Liver (tissue), 3 donors: ENCODE measurements at regions not wholly inside any gene's neighbourhood (a gene's known extent, or its start where the extent isn't known, plus 50 kb on each side); places are given as distances from the start of the nearest gene placed in this dataset.

Source experiments
- EGR1 ChIP-seq, 2 donors: IDR thresholded peaks; 2 replicates each; pipeline ENCODE4 v1.6.1; 2016 to 2018; ENCODE audit warnings: antibody characterized with exemption in 2 of 2, low read depth in 2 of 2
- FOXA1 ChIP-seq: IDR thresholded peaks from 2 replicates; pipeline ENCODE4 v1.6.1; 2016; ENCODE audit warnings: antibody characterized with exemption
- GABPA ChIP-seq, 2 donors: IDR thresholded peaks in 1 of 2; conservative IDR thresholded peaks in 1 of 2; 2 replicates each; pipeline ENCODE4 v1.6.1; 2016; ENCODE audit warnings: antibody characterized with exemption in 2 of 2, mild to moderate bottlenecking in 1 of 2, moderate library complexity in 1 of 2
- JUND ChIP-seq, 2 donors: IDR thresholded peaks; 2 replicates each; pipeline ENCODE4 v1.6.1; 2016; ENCODE audit warnings: antibody characterized with exemption in 2 of 2
- NR2F2 ChIP-seq: IDR thresholded peaks from 2 replicates; pipeline ENCODE4 v1.6.1; 2016; ENCODE audit warnings: antibody characterized with exemption
- RAD21 ChIP-seq, 2 donors: IDR thresholded peaks; 2 replicates each; pipeline ENCODE4 v1.6.1; 2016; ENCODE audit warnings: antibody characterized with exemption in 2 of 2, mild to moderate bottlenecking in 2 of 2
- SP1 ChIP-seq: IDR thresholded peaks from 2 replicates; pipeline ENCODE4 v1.6.1; 2018; ENCODE audit warnings: antibody characterized with exemption, mild to moderate bottlenecking
- TAF1 ChIP-seq: conservative IDR thresholded peaks from 2 replicates; pipeline ENCODE4 v1.6.1; 2016; ENCODE audit warnings: antibody characterized with exemption, mild to moderate bottlenecking
- ZBTB33 ChIP-seq: IDR thresholded peaks from 2 replicates; pipeline ENCODE4 v1.6.1; 2016; ENCODE audit warnings: antibody characterized with exemption
- TF ChIP-seq, protein P1 (sequence below): fragments of 150-350 bp; IDR thresholded peaks from 2 replicates; pipeline ENCODE4 v1.5.1; 2017; ENCODE audit warnings: improper control_type of control experiment, low read depth, low read length; ENCODE audit not compliant: missing input control
- TF ChIP-seq, protein P2 (sequence below): IDR thresholded peaks from 2 replicates; pipeline ENCODE4 v1.6.1; 2016; ENCODE audit warnings: antibody characterized with exemption
- TF ChIP-seq, protein P3 (sequence below): IDR thresholded peaks from 2 replicates; pipeline ENCODE4 v1.6.1; 2016; ENCODE audit warnings: antibody characterized with exemption, mild to moderate bottlenecking
- donor health status: healthy.
- donor health status: healthy.

GRCh38 chr14:94853920-94854319 is 84.0 kb upstream of the GSC start:
- TF ChIP-seq, protein P1, sequence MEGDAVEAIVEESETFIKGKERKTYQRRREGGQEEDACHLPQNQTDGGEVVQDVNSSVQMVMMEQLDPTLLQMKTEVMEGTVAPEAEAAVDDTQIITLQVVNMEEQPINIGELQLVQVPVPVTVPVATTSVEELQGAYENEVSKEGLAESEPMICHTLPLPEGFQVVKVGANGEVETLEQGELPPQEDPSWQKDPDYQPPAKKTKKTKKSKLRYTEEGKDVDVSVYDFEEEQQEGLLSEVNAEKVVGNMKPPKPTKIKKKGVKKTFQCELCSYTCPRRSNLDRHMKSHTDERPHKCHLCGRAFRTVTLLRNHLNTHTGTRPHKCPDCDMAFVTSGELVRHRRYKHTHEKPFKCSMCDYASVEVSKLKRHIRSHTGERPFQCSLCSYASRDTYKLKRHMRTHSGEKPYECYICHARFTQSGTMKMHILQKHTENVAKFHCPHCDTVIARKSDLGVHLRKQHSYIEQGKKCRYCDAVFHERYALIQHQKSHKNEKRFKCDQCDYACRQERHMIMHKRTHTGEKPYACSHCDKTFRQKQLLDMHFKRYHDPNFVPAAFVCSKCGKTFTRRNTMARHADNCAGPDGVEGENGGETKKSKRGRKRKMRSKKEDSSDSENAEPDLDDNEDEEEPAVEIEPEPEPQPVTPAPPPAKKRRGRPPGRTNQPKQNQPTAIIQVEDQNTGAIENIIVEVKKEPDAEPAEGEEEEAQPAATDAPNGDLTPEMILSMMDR = no peak
- TF ChIP-seq GABPA (IDR thresholded peaks at IDR 0.05 in 1 of 2, conservative IDR thresholded peaks at IDR 0.05 in 1 of 2) = no peak
- no peak for TF ChIP-seq TAF1
- TF ChIP-seq, protein P2, sequence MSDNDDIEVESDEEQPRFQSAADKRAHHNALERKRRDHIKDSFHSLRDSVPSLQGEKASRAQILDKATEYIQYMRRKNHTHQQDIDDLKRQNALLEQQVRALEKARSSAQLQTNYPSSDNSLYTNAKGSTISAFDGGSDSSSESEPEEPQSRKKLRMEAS = no peak
- TF ChIP-seq FOXA1 = no peak
- TF ChIP-seq NR2F2 = no peak
- TF ChIP-seq SP1 = no peak
- no peak for TF ChIP-seq ZBTB33
- no peak for TF ChIP-seq RAD21 (IDR thresholded peaks at IDR 0.05)
- no peak for TF ChIP-seq JUND (IDR thresholded peaks at IDR 0.05)
- TF ChIP-seq EGR1 (IDR thresholded peaks at IDR 0.05; ENCODE audit: low read depth in 2 of 2) = no peak
- TF ChIP-seq, protein P3, sequence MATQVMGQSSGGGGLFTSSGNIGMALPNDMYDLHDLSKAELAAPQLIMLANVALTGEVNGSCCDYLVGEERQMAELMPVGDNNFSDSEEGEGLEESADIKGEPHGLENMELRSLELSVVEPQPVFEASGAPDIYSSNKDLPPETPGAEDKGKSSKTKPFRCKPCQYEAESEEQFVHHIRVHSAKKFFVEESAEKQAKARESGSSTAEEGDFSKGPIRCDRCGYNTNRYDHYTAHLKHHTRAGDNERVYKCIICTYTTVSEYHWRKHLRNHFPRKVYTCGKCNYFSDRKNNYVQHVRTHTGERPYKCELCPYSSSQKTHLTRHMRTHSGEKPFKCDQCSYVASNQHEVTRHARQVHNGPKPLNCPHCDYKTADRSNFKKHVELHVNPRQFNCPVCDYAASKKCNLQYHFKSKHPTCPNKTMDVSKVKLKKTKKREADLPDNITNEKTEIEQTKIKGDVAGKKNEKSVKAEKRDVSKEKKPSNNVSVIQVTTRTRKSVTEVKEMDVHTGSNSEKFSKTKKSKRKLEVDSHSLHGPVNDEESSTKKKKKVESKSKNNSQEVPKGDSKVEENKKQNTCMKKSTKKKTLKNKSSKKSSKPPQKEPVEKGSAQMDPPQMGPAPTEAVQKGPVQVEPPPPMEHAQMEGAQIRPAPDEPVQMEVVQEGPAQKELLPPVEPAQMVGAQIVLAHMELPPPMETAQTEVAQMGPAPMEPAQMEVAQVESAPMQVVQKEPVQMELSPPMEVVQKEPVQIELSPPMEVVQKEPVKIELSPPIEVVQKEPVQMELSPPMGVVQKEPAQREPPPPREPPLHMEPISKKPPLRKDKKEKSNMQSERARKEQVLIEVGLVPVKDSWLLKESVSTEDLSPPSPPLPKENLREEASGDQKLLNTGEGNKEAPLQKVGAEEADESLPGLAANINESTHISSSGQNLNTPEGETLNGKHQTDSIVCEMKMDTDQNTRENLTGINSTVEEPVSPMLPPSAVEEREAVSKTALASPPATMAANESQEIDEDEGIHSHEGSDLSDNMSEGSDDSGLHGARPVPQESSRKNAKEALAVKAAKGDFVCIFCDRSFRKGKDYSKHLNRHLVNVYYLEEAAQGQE = no peak
